HCT116 (cell line): ENCODE measurements at regions not wholly inside any gene's neighbourhood (a gene's known extent, or its start where the extent isn't known, plus 50 kb on each side); places are given as distances from the start of the nearest gene placed in this dataset.

Source experiments
- ATF3 ChIP-seq: IDR thresholded peaks from 2 replicates; pipeline ENCODE4 v1.6.1; 2012
- CTCF ChIP-seq, 3 experiments: fragments of 200-600 bp in 1 of 3; sonication (generic) in 1 of 3; IDR thresholded peaks in 2 of 3; conservative IDR thresholded peaks in 1 of 3; 2 replicates each; pipeline ENCODE4 v1.5.1; 2012 to 2017; ENCODE audit warnings: low read depth in 2 of 3, low read length in 2 of 3, antibody characterized with exemption in 1 of 3, borderline replicate concordance in 1 of 3, control low read depth in 1 of 3, mild to moderate bottlenecking in 1 of 3, mixed read lengths in 1 of 3, mixed run types in 1 of 3, moderate library complexity in 1 of 3; ENCODE audit not compliant: insufficient read depth in 1 of 3
- EGR1 ChIP-seq: IDR thresholded peaks from 2 replicates; pipeline ENCODE4 v1.6.1; 2012; ENCODE audit warnings: low read depth
- ELF1 ChIP-seq: IDR thresholded peaks from 2 replicates; pipeline ENCODE4 v1.6.1; 2012; ENCODE audit warnings: low read depth, borderline replicate concordance
- EZH2 ChIP-seq: fragments of 200-600 bp; sonication (generic); IDR thresholded peaks from 2 replicates; pipeline ENCODE4 v1.6.1; 2017; ENCODE audit warnings: antibody characterized with exemption, mixed run types
- EZH2phosphoT487 ChIP-seq: fragments of 200-600 bp; IDR thresholded peaks from 2 replicates; pipeline ENCODE4 v1.6.1; 2018; ENCODE audit warnings: antibody characterized with exemption, borderline replicate concordance
- JUND ChIP-seq: IDR thresholded peaks from 2 replicates; pipeline ENCODE4 v1.6.1; 2012
- MAX ChIP-seq: IDR thresholded peaks from 2 replicates; pipeline ENCODE4 v1.6.1; 2012
- POLR2A ChIP-seq: IDR thresholded peaks from 2 replicates; pipeline ENCODE4 v1.7.0; 2011; ENCODE audit warnings: borderline replicate concordance; ENCODE audit not compliant: insufficient read depth, insufficient read length; ENCODE audit errors: extremely low read depth
- POLR2AphosphoS5 ChIP-seq: IDR thresholded peaks from 2 replicates; pipeline ENCODE4 v1.6.1; 2011; ENCODE audit warnings: mild to moderate bottlenecking, low read depth, low read length, moderate library complexity
- RAD21 ChIP-seq: IDR thresholded peaks from 2 replicates; pipeline ENCODE4 v1.6.1; 2012; ENCODE audit warnings: low read depth, mild to moderate bottlenecking
- SIN3A ChIP-seq: IDR thresholded peaks from 2 replicates; pipeline ENCODE4 v1.6.1; 2012; ENCODE audit warnings: low read depth
- YY1 ChIP-seq: IDR thresholded peaks from 2 replicates; pipeline ENCODE4 v1.6.1; 2011; ENCODE audit warnings: low read length, low read depth, moderate library complexity, mild to moderate bottlenecking; ENCODE audit not compliant: insufficient replicate concordance; ENCODE audit errors: extremely low read depth
- ZNF274 ChIP-seq: fragments of 200-500 bp; sonication (Bioruptor generic); IDR thresholded peaks from 2 replicates; pipeline ENCODE4 v1.6.1; 2014; ENCODE audit warnings: mild to moderate bottlenecking, low read depth, low read length, inconsistent platforms

- no peak for TF ChIP-seq CTCF (IDR thresholded peaks at IDR 0.05 in 2 of 3, conservative IDR thresholded peaks at IDR 0.05 in 1 of 3; ENCODE audit: borderline replicate concordance in 1 of 3, insufficient read depth in 1 of 3, low read depth in 2 of 3, low read length in 2 of 3)
- TF ChIP-seq SIN3A, result no peak
- TF ChIP-seq RAD21, result no peak
- no peak for TF ChIP-seq EZH2phosphoT487
- TF ChIP-seq EZH2, result no peak
- TF ChIP-seq ATF3, result no peak
- TF ChIP-seq JUND, result no peak
- TF ChIP-seq POLR2AphosphoS5, result no peak
- TF ChIP-seq EGR1, result no peak
- TF ChIP-seq ELF1, result no peak
- TF ChIP-seq MAX, result no peak
- no peak for TF ChIP-seq POLR2A
- no peak for TF ChIP-seq ZNF274
- TF ChIP-seq YY1, result no peak
These were observed 264.5 kb downstream of the KCTD12 start for GRCh38 chr13:76621705-76622104.
